A673 (cell line): ENCODE measurements at regions not wholly inside any gene's neighbourhood (a gene's known extent, or its start where the extent isn't known, plus 50 kb on each side); places are given as distances from the start of the nearest gene placed in this dataset.
"Not testable (repeated sequence)": the region's sequence is repeated elsewhere in the genome, so short reads cannot be mapped to it uniquely, and the experiment has no call there.

Experiments
- BruUV-seq: library from RNA; stranded (reverse); fragments of 400-500 nt; replicated peaks from 2 replicates; lab custom pipeline; 2021; lab: Mats Ljungman, UMichigan
- CTCF ChIA-PET: fragments of 300-600 bp; sonication (Branson Sonifier 250); formaldehyde crosslinking; loops from one replicate; lab custom pipeline; 2022; ENCODE audit warnings: antibody characterized with exemption; lab: Charles Lee
- POLR2A ChIA-PET: fragments of 300-600 bp; sonication (Branson Sonifier 250); formaldehyde crosslinking; loops from one replicate; lab custom pipeline; 2022; ENCODE audit warnings: antibody characterized with exemption; ENCODE audit not compliant: low non-redundant PET; lab: Charles Lee
- DNase-seq: peaks from one replicate; pipeline ENCODE4 v3.0.0-alpha.2; 2015; ENCODE audit warnings: low spot score
- H3K27ac ChIP-seq: fragments of 200-600 bp; sonication (generic); 2 replicates; pipeline ENCODE4 v1.5.1; 2016; ENCODE audit warnings: mixed run types, low read depth, mild to moderate bottlenecking, mixed read lengths, antibody characterized with exemption, low read length; ENCODE audit not compliant: poor library complexity, severe bottlenecking
- H3K27me3 ChIP-seq: fragments of 200-600 bp; sonication (generic); replicated peaks from 2 replicates; pipeline ENCODE4 v1.6.1; 2017; ENCODE audit warnings: mixed run types, low read depth, mild to moderate bottlenecking, mixed read lengths, antibody characterized with exemption, low read length; ENCODE audit not compliant: insufficient read depth, poor library complexity
- H3K36me3 ChIP-seq: fragments of 200-600 bp; sonication (generic); 2 replicates; pipeline ENCODE4 v1.6.1; 2016; ENCODE audit warnings: mixed run types, mild to moderate bottlenecking, mixed read lengths, antibody characterized with exemption, low read length; ENCODE audit not compliant: insufficient read depth, poor library complexity, severe bottlenecking
- H3K4me1 ChIP-seq: fragments of 200-600 bp; sonication (generic); 2 replicates; pipeline ENCODE4 v1.6.1; 2017; ENCODE audit warnings: mixed run types, mild to moderate bottlenecking, mixed read lengths, antibody characterized with exemption, low read length; ENCODE audit not compliant: insufficient read depth, poor library complexity, severe bottlenecking
- H3K4me3 ChIP-seq: fragments of 200-600 bp; sonication (generic); 2 replicates; pipeline ENCODE4 v1.5.1; 2016; ENCODE audit warnings: low read depth, mixed run types, mild to moderate bottlenecking, mixed read lengths, low read length; ENCODE audit not compliant: poor library complexity, severe bottlenecking
- H3K9me3 ChIP-seq: fragments of 200-600 bp; sonication (generic); 2 replicates; pipeline ENCODE4 v1.6.1; 2016; ENCODE audit warnings: mixed run types, low read depth, mild to moderate bottlenecking, mixed read lengths, antibody characterized with exemption, low read length; ENCODE audit not compliant: poor library complexity, severe bottlenecking
- EZH2 ChIP-seq: fragments of 200-600 bp; sonication (generic); IDR thresholded peaks from 2 replicates; pipeline ENCODE4 v1.6.1; 2017; ENCODE audit warnings: borderline replicate concordance, low read depth, mild to moderate bottlenecking, mixed read lengths, antibody characterized with exemption, low read length; ENCODE audit not compliant: poor library complexity, severe bottlenecking
- intact Hi-C: fragments of 100-400 bp; cut with micrococcal nuclease; formaldehyde crosslinking; loops from one replicate; pipeline ENCODE4 v1.10.0; 2022; ENCODE audit not compliant: unreplicated experiment
- TF ChIP-seq, protein P1 (sequence below): fragments of 300-800, 200-600 bp; sonication (generic); conservative IDR thresholded peaks from 2 replicates; pipeline ENCODE4 v1.5.1; 2017; ENCODE audit warnings: low read depth, mild to moderate bottlenecking, antibody characterized with exemption, low read length, moderate library complexity, mixed read lengths

GRCh38 chr2:242069018-242069417 is 199.5 kb downstream of the RTP5 start:
- no peak for TF ChIP-seq EZH2
- TF ChIP-seq, protein P1, sequence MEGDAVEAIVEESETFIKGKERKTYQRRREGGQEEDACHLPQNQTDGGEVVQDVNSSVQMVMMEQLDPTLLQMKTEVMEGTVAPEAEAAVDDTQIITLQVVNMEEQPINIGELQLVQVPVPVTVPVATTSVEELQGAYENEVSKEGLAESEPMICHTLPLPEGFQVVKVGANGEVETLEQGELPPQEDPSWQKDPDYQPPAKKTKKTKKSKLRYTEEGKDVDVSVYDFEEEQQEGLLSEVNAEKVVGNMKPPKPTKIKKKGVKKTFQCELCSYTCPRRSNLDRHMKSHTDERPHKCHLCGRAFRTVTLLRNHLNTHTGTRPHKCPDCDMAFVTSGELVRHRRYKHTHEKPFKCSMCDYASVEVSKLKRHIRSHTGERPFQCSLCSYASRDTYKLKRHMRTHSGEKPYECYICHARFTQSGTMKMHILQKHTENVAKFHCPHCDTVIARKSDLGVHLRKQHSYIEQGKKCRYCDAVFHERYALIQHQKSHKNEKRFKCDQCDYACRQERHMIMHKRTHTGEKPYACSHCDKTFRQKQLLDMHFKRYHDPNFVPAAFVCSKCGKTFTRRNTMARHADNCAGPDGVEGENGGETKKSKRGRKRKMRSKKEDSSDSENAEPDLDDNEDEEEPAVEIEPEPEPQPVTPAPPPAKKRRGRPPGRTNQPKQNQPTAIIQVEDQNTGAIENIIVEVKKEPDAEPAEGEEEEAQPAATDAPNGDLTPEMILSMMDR, result no peak
- DNase-seq, result no peak
- Histone ChIP-seq H3K36me3 (no peaks in the 10 kb centered on the region), H3K9me3 (no peaks in the 10 kb centered on the region), H3K27me3 (no peaks in the 10 kb centered on the region), H3K27ac (no peak overlapping the region), H3K4me3 (no peak overlapping the region), H3K4me1 (peaks cover 8% of the 10 kb centered on the region)
- BruUV-seq, result no TSS peak
- POLR2A ChIA-PET, result no interaction called here
- CTCF ChIA-PET, result no interaction called here
- intact Hi-C loops, result no loop called here

GRCh38 chr2:242069938-242070395 is 200.4 kb downstream of the RTP5 start:
- H3K36me3 ChIP-seq, H3K4me1 ChIP-seq, H3K27me3 ChIP-seq, BruUV-seq, DNase-seq, CTCF ChIA-PET, intact Hi-C loops, POLR2A ChIA-PET, H3K4me3 ChIP-seq, H3K9me3 ChIP-seq: not testable (repeated sequence)
- peak overlapping the region; percentile 37 for H3K27ac ChIP-seq

DNA sequence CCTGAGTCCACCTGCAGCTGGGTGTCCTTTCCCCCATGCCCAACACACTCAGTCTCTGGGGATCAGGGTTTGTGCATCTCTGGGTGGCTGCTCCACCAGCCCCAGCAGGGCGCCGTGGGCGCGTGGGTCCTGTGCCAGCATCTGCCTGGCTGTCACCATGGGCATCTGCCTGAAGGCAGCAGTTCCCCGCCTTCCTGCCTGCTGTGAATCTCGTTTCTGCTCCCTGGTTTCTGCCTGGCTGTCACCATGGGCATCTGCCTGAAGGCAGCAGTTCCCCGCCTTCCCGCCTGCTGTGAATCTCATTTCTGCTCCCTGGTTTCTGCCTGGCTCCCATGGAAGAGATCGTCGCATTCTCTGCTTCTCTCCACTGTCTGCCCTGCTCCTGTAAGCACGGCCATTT is 201.2 kb downstream of the RTP5 start:
- H3K27ac ChIP-seq, H3K4me3 ChIP-seq, H3K4me1 ChIP-seq, CTCF ChIA-PET, intact Hi-C loops, H3K36me3 ChIP-seq, H3K9me3 ChIP-seq, BruUV-seq, POLR2A ChIA-PET, H3K27me3 ChIP-seq: not testable (repeated sequence)
- DNase-seq, result peak; percentile 49

DNA sequence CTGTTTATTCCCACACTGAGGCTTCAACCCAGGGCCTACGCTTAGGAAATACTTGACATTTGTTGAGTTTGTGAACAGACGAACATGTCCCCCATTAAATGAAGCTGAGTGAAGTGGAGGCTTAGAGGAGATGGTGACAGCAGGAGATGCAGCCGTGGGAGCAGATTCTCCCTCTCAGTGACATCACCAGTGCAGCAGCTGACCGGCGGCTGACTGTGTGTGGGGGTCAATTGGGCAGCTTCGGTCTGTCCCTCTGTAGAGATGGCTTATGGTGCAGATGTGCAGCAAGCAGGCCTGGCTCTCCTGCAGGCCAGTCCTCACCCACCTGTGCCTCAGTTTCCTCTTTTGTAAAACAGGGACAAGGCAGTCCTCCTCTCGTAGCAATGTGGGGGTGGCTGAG is 201.8 kb downstream of the RTP5 start:
- H3K9me3 ChIP-seq, H3K27me3 ChIP-seq, DNase-seq, POLR2A ChIA-PET, BruUV-seq, H3K4me1 ChIP-seq, intact Hi-C loops, H3K36me3 ChIP-seq, H3K4me3 ChIP-seq, H3K27ac ChIP-seq: not testable (repeated sequence)
- CTCF ChIA-PET, result interaction anchor here (0.6 kb wide), 1 partner anchor 119 kb away, joined by 4 read pairs; no protein-coding TSS in a partner anchor

GRCh38 chr2:242071936-242072335 is 202.4 kb downstream of the RTP5 start:
- POLR2A ChIA-PET, result not testable (repeated sequence)

More at GRCh38 chr2:242071936-242072335, 202.4 kb downstream of the RTP5 start:
- CTCF ChIA-PET, result interaction anchor here (0.6 kb wide), 1 partner anchor 120 kb away, joined by 4 read pairs; no protein-coding TSS in a partner anchor
- H3K36me3 ChIP-seq, DNase-seq, H3K4me1 ChIP-seq, H3K9me3 ChIP-seq, H3K4me3 ChIP-seq, H3K27ac ChIP-seq, BruUV-seq, intact Hi-C loops, H3K27me3 ChIP-seq: not testable (repeated sequence)
